WERI-Rb-1 (cell line): ENCODE measurements at regions not wholly inside any gene's neighbourhood (a gene's known extent, or its start where the extent isn't known, plus 50 kb on each side); places are given as distances from the start of the nearest gene placed in this dataset.
"Not testable (repeated sequence)": the region's sequence is repeated elsewhere in the genome, so short reads cannot be mapped to it uniquely, and the experiment has no call there.

Experiments used
- DNase-seq: peaks from one replicate; pipeline ENCODE4 v3.0.0-alpha.2; 2020
- H3K27ac ChIP-seq: fragments of 250-450 bp; sonication (Bioruptor Pico); 2 replicates; pipeline ENCODE4 v1.5.1; 2020; ENCODE audit warnings: mild to moderate bottlenecking, moderate library complexity
- H3K27me3 ChIP-seq: fragments of 250-450 bp; sonication (Bioruptor Pico); 2 replicates; pipeline ENCODE4 v1.5.1; 2021; ENCODE audit warnings: mild to moderate bottlenecking, low read depth, moderate library complexity; ENCODE audit not compliant: insufficient read depth, severe bottlenecking
- H3K36me3 ChIP-seq: fragments of 250-450 bp; sonication (Bioruptor Pico); 2 replicates; pipeline ENCODE4 v1.5.1; 2020; ENCODE audit warnings: mild to moderate bottlenecking, moderate library complexity
- H3K4me3 ChIP-seq: 2 replicates; pipeline ENCODE4 v1.5.1; 2011; ENCODE audit warnings: low read depth, mild to moderate bottlenecking, control low read depth, low read length
- H3K9me3 ChIP-seq: fragments of 250-450 bp; sonication (Bioruptor Pico); 2 replicates; pipeline ENCODE4 v1.5.1; 2021; ENCODE audit warnings: mild to moderate bottlenecking, moderate library complexity; ENCODE audit not compliant: severe bottlenecking
- CTCF ChIP-seq: IDR thresholded peaks from 2 replicates; pipeline ENCODE4 v1.5.1; 2011; ENCODE audit warnings: low read depth, mild to moderate bottlenecking, control low read depth, inconsistent platforms, low read length

DNA sequence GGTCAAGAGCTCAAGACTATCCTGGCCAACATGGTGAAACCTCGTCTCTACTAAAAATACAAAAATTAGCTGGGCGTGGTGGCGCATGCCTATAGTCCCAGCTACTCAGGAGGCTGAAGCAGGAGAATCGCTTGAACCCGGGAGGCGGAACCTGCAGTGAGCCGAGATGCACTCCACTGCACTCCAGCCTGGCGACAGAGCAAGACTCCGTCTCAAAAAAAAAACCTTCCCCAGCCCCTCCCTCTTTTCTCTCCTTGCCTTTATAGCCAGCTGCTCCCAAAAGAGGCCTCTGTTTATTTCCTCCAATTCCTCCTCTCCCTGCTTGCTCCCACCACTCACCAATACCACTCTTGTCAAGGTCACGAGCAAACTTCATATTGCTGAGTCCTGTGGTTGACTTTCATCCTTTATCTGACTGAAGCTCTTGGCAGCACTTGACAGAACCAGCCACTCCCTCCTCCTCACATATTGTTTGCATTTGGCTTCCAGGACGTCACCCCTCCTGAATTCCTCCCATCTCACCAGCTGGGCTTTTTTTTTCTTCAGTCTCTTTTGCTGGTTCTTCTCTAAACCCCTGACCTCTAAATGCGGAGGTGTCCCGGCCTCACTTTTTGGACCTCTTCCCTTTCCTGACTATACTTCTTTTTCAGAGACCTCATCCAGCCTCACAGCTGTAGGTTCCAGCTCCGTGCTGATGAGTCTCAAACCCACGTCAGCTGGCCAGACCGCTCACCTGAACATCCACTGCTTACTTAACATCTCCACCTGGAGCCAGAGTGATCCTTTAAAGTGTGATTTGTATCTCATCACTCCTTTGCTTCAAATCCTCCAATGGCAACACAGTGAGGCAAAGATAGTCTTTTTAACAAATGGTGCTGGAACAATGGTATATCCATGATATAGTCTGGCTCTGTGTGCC lies 84.6 kb upstream of the CAB39 start:
- Histone ChIP-seq H3K27ac (no peak overlapping the region), H3K36me3 (no peaks in the 10 kb centered on the region), H3K9me3 (peaks cover 5% of the 10 kb centered on the region), H3K27me3 (no peaks in the 10 kb centered on the region), H3K4me3 (no peak overlapping the region)
- TF ChIP-seq CTCF: no peak
- DNase-seq: no peak

DNA sequence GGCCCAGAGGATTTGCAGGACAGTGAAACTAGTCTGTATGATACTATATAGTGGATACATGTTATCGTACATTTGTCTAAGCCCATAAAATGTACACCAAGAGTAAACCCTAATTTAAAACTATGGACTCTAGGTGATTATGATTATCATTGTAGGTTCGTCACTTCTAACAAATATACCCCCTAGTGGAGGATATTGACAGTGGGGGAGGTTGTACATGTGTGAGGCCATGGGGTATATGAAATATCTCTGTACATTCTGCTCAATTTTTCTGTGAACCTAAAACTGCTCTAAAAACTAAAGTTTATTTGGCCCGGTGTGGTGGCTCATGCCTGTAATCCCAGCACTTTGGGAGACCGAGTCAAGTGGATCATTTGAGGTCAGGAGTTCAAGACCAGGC lies 81.2 kb upstream of the CAB39 start:
- no peak for TF ChIP-seq CTCF
- H3K27ac ChIP-seq: no peak overlapping the region
- DNase-seq: no peak

DNA sequence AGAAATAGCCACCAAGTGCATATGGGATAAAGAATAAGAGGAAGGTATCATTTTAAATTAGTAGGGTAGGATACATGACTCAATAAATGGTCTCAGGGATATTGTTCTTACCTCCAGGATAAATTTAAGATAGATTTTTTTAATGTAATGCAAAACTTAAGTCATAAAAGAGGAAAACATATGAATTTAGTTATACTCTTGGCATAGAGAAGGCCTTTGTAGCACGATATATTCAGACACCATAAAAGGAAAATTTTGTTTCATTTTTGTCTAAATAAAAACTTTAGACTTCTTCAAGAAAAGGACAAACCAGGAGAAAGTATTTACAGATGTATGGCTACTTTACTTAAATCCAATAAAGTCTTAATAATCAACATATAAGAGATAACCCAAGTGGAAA lies 78.5 kb upstream of the CAB39 start:
- no peak for TF ChIP-seq CTCF
- no peaks in the 10 kb centered on the region for H3K36me3 ChIP-seq
- DNase-seq: no peak
- no peaks in the 10 kb centered on the region for H3K27me3 ChIP-seq
- no peaks in the 10 kb centered on the region for H3K9me3 ChIP-seq
- H3K4me3 ChIP-seq: no peak overlapping the region
- no peak overlapping the region for H3K27ac ChIP-seq

More for the DNA sequence above, 81.2 kb upstream of the CAB39 start:
- Histone ChIP-seq H3K36me3 (no peaks in the 10 kb centered on the region), H3K27me3 (no peaks in the 10 kb centered on the region), H3K9me3 (no peaks in the 10 kb centered on the region), H3K4me3 (no peak overlapping the region)

GRCh38 chr2:230634721-230635313 lies 77.8 kb upstream of the CAB39 start:
- H3K9me3 ChIP-seq, DNase-seq, H3K36me3 ChIP-seq, H3K27ac ChIP-seq, H3K27me3 ChIP-seq, H3K4me3 ChIP-seq: not testable (repeated sequence)

DNA sequence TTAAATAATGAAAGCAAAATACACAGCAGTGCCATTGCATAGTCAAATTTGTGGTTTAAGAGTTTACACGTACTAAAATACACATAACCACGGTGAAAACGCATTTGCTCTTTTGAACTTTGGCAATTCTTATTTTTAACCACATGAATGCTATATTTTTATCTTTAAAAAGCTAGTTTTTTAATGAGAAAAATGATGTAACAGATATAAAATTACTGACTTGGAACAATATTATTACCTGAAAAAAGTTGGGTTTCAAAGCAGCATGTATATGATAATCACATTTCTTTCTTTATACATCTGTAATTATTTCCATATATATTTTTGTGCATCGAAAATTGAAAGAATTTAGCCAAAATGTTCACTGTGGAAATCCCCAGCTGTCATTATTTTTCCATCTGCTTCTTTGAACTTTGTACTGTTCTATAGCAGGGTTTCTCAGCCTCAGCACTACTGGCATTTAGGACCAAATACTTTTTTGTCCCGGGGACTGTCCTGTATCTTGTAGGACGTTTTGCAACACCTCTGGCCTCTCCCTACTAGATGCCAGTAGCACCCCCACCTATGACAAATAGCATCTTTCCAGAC lies 75.9 kb upstream of the CAB39 start:
- DNase-seq: no peak
- H3K27me3 ChIP-seq: no peaks in the 10 kb centered on the region
- no peaks in the 10 kb centered on the region for H3K9me3 ChIP-seq
- no peak overlapping the region for H3K4me3 ChIP-seq
- TF ChIP-seq CTCF: no peak
- H3K36me3 ChIP-seq: no peaks in the 10 kb centered on the region
- no peak overlapping the region for H3K27ac ChIP-seq

DNA sequence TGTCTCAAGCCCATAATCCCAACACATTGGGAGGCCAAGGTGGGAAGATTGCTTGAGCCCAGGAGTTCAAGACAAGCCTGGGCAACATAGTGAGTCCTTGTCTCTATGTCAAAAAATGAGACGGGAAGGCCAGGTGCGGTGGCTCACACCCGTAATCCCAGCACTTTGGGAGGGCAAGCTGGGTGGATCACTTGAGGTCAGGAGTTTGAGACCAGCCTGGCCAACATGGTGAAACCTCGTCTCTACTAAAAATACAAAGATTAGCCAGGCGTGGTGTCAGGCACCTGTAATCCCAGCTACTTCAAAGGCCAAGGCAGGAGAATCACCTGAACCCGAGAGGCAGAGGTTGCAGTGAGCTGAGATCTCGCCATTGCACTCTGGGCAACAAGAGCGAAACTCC lies 75.2 kb upstream of the CAB39 start:
- not testable (repeated sequence) for H3K36me3 ChIP-seq, H3K4me3 ChIP-seq, DNase-seq, H3K27ac ChIP-seq, H3K9me3 ChIP-seq, H3K27me3 ChIP-seq
